HepG2 (cell line): ENCODE measurements at regions not wholly inside any gene's neighbourhood (a gene's known extent, or its start where the extent isn't known, plus 50 kb on each side); places are given as distances from the start of the nearest gene placed in this dataset.

Source experiments
- ASH2L ChIP-seq: fragments of 300-600, 200-600 bp; sonication (generic); IDR thresholded peaks from 2 replicates; pipeline ENCODE4 v1.7.0; 2017; ENCODE audit warnings: low read depth, mild to moderate bottlenecking, moderate library complexity, mixed read lengths, low read length; ENCODE audit not compliant: insufficient read length
- BRCA1 ChIP-seq: sonication (generic); formaldehyde crosslinking; IDR thresholded peaks from 2 replicates; pipeline ENCODE4 v1.4.0; 2020; ENCODE audit warnings: missing genetic modification reagents
- JUNB ChIP-seq: sonication (generic); formaldehyde crosslinking; IDR thresholded peaks from 2 replicates; pipeline ENCODE4 v1.8.0; 2022; ENCODE audit warnings: missing genetic modification reagents, mild to moderate bottlenecking, borderline replicate concordance
- NCOR1 ChIP-seq: fragments of 200-600 bp; sonication (generic); IDR thresholded peaks from 2 replicates; pipeline ENCODE4 v1.7.0; 2017; ENCODE audit warnings: antibody characterized with exemption, low read length, borderline replicate concordance
- TP53 ChIP-seq: sonication (generic); formaldehyde crosslinking; conservative IDR thresholded peaks from 2 replicates; pipeline ENCODE4 v1.4.0; 2020; ENCODE audit warnings: missing genetic modification reagents
- ZNF292 ChIP-seq: sonication (generic); formaldehyde crosslinking; IDR thresholded peaks from 2 replicates; pipeline ENCODE4 v1.8.1; 2022; ENCODE audit warnings: mild to moderate bottlenecking, low read depth, missing genetic modification reagents, borderline replicate concordance
- ZNF451 ChIP-seq: sonication (generic); formaldehyde crosslinking; IDR thresholded peaks from 2 replicates; pipeline ENCODE4 v1.5.0; 2020; ENCODE audit warnings: mild to moderate bottlenecking, missing genetic modification reagents
- ZNF562 ChIP-seq: sonication (generic); formaldehyde crosslinking; IDR thresholded peaks from 2 replicates; pipeline ENCODE4 v1.8.0; 2022; ENCODE audit warnings: missing genetic modification reagents, borderline replicate concordance
- TF ChIP-seq, protein P1 (sequence below): IDR thresholded peaks from 2 replicates; pipeline ENCODE4 v1.6.1; 2012; ENCODE audit warnings: inconsistent platforms
- TF ChIP-seq, protein P2 (sequence below): sonication (generic); formaldehyde crosslinking; conservative IDR thresholded peaks from 2 replicates; pipeline ENCODE4 v1.4.0; 2020; ENCODE audit warnings: missing genetic modification reagents

DNA sequence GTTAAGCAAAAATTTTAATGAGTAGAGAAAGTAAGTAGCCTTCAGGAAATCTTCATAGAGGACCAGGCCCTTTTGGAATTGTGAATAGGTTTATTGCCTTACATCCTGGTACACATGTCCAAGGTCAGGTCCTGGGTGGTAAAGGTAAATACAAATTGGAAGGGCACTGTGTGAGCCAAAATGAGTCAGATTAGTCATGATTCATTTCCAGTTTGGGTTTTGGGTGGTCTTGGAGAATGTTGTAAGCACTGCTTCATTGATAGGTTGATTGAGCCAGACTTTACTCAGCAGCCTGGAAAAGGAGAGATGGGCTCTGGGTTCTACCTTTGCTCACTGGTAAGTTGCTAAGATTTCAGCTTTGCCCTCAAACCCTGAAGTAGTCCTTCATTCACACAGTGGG lies 82.5 kb upstream of the ZNF169 start:
- TF ChIP-seq ASH2L (no peak), ZNF451 (CRISPR knock-in tag) (no peak), ZNF562 (CRISPR knock-in tag) (no peak), JUNB (CRISPR knock-in tag) (no peak), NCOR1 (no peak), ZNF292 (CRISPR knock-in tag) (no peak), BRCA1 (CRISPR knock-in tag) (no peak), TP53 (CRISPR knock-in tag) (no peak)
- TF ChIP-seq, protein P1, sequence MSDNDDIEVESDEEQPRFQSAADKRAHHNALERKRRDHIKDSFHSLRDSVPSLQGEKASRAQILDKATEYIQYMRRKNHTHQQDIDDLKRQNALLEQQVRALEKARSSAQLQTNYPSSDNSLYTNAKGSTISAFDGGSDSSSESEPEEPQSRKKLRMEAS = no peak
- TF ChIP-seq, protein P2, sequence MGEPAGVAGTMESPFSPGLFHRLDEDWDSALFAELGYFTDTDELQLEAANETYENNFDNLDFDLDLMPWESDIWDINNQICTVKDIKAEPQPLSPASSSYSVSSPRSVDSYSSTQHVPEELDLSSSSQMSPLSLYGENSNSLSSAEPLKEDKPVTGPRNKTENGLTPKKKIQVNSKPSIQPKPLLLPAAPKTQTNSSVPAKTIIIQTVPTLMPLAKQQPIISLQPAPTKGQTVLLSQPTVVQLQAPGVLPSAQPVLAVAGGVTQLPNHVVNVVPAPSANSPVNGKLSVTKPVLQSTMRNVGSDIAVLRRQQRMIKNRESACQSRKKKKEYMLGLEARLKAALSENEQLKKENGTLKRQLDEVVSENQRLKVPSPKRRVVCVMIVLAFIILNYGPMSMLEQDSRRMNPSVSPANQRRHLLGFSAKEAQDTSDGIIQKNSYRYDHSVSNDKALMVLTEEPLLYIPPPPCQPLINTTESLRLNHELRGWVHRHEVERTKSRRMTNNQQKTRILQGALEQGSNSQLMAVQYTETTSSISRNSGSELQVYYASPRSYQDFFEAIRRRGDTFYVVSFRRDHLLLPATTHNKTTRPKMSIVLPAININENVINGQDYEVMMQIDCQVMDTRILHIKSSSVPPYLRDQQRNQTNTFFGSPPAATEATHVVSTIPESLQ = no peak
